Hematopoietic multipotent progenitor cell treated with erythropoietin and hydrocortisone succinate and interleukin-3 and kit ligand, for 15 days (in vitro differentiated cells): ENCODE measurements at regions not wholly inside any gene's neighbourhood (a gene's known extent, or its start where the extent isn't known, plus 50 kb on each side); places are given as distances from the start of the nearest gene placed in this dataset.
"Not testable (repeated sequence)": the region's sequence is repeated elsewhere in the genome, so short reads cannot be mapped to it uniquely, and the experiment has no call there.

Experiments used
- DNase-seq: peaks from one replicate; pipeline ENCODE4 v3.0.0-alpha.2; 2015; ENCODE audit warnings: low spot score

- no peak for DNase-seq
These were observed 64.1 kb downstream of the ZDHHC19 start for GRCh38 chr3:196147116-196147515.

GRCh38 chr3:196145468-196146262 lies 63.8 kb upstream of the TFRC start:
- no peak for DNase-seq

- no peak for DNase-seq
These were observed 62.7 kb upstream of the TFRC start for GRCh38 chr3:196144383-196145105.

GRCh38 chr3:196143708-196144382 lies 62.0 kb upstream of the TFRC start:
- DNase-seq: peak; percentile 44

GRCh38 chr3:196142202-196142956 lies 60.5 kb upstream of the TFRC start:
- DNase-seq: no peak

- no peak for DNase-seq
These were observed 59.9 kb upstream of the TFRC start for GRCh38 chr3:196141866-196142201.

- DNase-seq: no peak
These were observed 59.4 kb upstream of the TFRC start for GRCh38 chr3:196141052-196141865.

GRCh38 chr3:196140224-196140623 lies 58.3 kb upstream of the TFRC start:
- DNase-seq: no peak

- no peak for DNase-seq
These were observed 57.4 kb upstream of the TFRC start for GRCh38 chr3:196139281-196139680.

GRCh38 chr3:196138482-196139254 lies 56.8 kb upstream of the TFRC start:
- peak; percentile 46 for DNase-seq

GRCh38 chr3:196136640-196136989 lies 54.7 kb upstream of the TFRC start:
- DNase-seq: not testable (repeated sequence)

- DNase-seq: no peak
These were observed 54.1 kb upstream of the TFRC start for GRCh38 chr3:196135693-196136639.

GRCh38 chr3:196134691-196135090 lies 52.8 kb upstream of the TFRC start:
- no peak for DNase-seq

GRCh38 chr3:196133869-196134268 lies 52.0 kb upstream of the TFRC start:
- DNase-seq: not testable (repeated sequence)

GRCh38 chr3:196131921-196132320 lies 50.0 kb upstream of the TFRC start:
- no peak for DNase-seq
